MCF 10A (cell line): ENCODE measurements at regions not wholly inside any gene's neighbourhood (a gene's known extent, or its start where the extent isn't known, plus 50 kb on each side); places are given as distances from the start of the nearest gene placed in this dataset.

ENCODE experiments used
- BruUV-seq: library from RNA; stranded (reverse); fragments of 400-500 nt; replicated peaks from 2 replicates; lab custom pipeline; 2021; lab: Mats Ljungman, UMichigan
- CTCF ChIA-PET: fragments of 300-600 bp; sonication (Branson Sonifier 250); formaldehyde crosslinking; extraction: SDS; loops from one replicate; lab custom pipeline; 2021; ENCODE audit warnings: antibody characterized with exemption, inconsistent platforms; lab: Yijun Ruan, JAX
- POLR2A ChIA-PET: fragments of 300-600, 350-650 bp; sonication (Branson Sonifier 250); formaldehyde crosslinking; extraction: SDS; loops from one replicate; lab custom pipeline; 2020; ENCODE audit warnings: antibody characterized with exemption, inconsistent platforms; lab: Yijun Ruan, JAX
- DNase-seq: peaks from one replicate; pipeline ENCODE4 v3.0.0-alpha.2; 2018; ENCODE audit not compliant: unreplicated experiment
- H3K27ac Mint-ChIP-seq: one replicate; pipeline ENCODE4 v1.8.0; 2022; ENCODE audit warnings: mild to moderate bottlenecking, low read depth, mixed read lengths; ENCODE audit not compliant: unreplicated experiment
- H3K27me3 Mint-ChIP-seq: one replicate; pipeline ENCODE4 v1.8.0; 2022; ENCODE audit warnings: mixed read lengths; ENCODE audit not compliant: insufficient read depth, unreplicated experiment
- H3K36me3 Mint-ChIP-seq: one replicate; pipeline ENCODE4 v1.8.0; 2022; ENCODE audit warnings: mild to moderate bottlenecking, moderate library complexity, mixed read lengths; ENCODE audit not compliant: insufficient read depth, unreplicated experiment
- H3K4me1 Mint-ChIP-seq: one replicate; pipeline ENCODE4 v1.8.0; 2022; ENCODE audit warnings: mixed read lengths; ENCODE audit not compliant: insufficient read depth, unreplicated experiment
- H3K4me3 Mint-ChIP-seq: one replicate; pipeline ENCODE4 v1.8.0; 2022; ENCODE audit warnings: mild to moderate bottlenecking, moderate library complexity, mixed read lengths; ENCODE audit not compliant: unreplicated experiment
- H3K9me3 Mint-ChIP-seq: one replicate; pipeline ENCODE4 v1.8.0; 2022; ENCODE audit warnings: mixed read lengths; ENCODE audit not compliant: unreplicated experiment
- CTCF ChIP-seq: fragments of 200-600 bp; IDR thresholded peaks from one replicate; pipeline ENCODE4 v1.8.0; 2022; ENCODE audit warnings: antibody characterized with exemption, mild to moderate bottlenecking; ENCODE audit not compliant: unreplicated experiment
- intact Hi-C: fragments of 100-400 bp; cut with micrococcal nuclease; formaldehyde crosslinking; loops from 2 replicates; pipeline ENCODE4 v1.14.1; 2022

- Mint-ChIP-seq H3K9me3 (no peaks in the 10 kb centered on the region), H3K27me3 (peaks cover 12% of the 10 kb centered on the region), H3K4me1 (no peaks in the 10 kb centered on the region), H3K27ac (no peak overlapping the region), H3K4me3 (no peak overlapping the region), H3K36me3 (no peaks in the 10 kb centered on the region)
- intact Hi-C loops = no loop called here
- BruUV-seq = no TSS peak
- DNase-seq = no peak
- ChIA-PET CTCF (interaction anchor here (0.6 to 1.1 kb wide), 2 partner anchors 11 to 27 kb away, joined by 3 to 4 read pairs; no protein-coding TSS in a partner anchor), POLR2A (interaction anchor here (0.6 kb wide), 1 partner anchor 177 kb away, joined by 3 read pairs; no protein-coding TSS in a partner anchor)
- no peak for TF ChIP-seq CTCF
Measured at GRCh38 chrX:95218976-95219375, 1465.7 kb upstream of the DIAPH2 start.

- intact Hi-C loops = no loop called here
- ChIA-PET POLR2A (interaction anchor here (0.6 kb wide), 1 partner anchor 342 kb away, joined by 3 read pairs; no protein-coding TSS in a partner anchor), CTCF (no interaction called here)
- no peak for DNase-seq
- Mint-ChIP-seq H3K27ac (no peak overlapping the region), H3K27me3 (peaks cover 15% of the 10 kb centered on the region), H3K36me3 (no peaks in the 10 kb centered on the region), H3K4me1 (no peaks in the 10 kb centered on the region), H3K4me3 (no peak overlapping the region), H3K9me3 (peaks cover 13% of the 10 kb centered on the region)
- BruUV-seq = no TSS peak
- no peak for TF ChIP-seq CTCF
Measured at GRCh38 chrX:95248386-95248785, 1436.3 kb upstream of the DIAPH2 start.

DNA sequence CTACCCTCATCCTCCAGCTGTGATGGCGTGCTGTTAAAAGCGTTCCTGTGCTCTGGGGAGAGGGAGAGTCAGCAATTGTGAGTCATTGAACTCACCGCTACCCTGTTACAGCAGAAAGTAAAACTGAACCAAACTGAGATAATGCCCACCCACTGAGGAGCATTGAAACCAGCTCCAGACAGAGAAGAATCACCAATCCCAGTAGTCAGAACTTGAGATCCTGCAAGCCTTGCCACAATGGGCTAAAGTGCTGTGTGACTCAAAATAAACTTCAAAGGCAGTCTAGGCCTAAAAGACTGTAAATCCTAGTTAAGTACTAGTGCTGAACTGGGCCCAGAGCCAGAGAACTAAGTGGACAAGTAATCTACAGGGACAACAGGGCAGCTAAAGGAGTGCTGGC lies 1394.2 kb upstream of the DIAPH2 start:
- DNase-seq = peak; percentile 22
- POLR2A ChIA-PET = no interaction called here
- Mint-ChIP-seq H3K9me3 (no peaks in the 10 kb centered on the region), H3K4me3 (no peak overlapping the region), H3K4me1 (peaks cover 16% of the 10 kb centered on the region), H3K27me3 (peaks cover 17% of the 10 kb centered on the region), H3K36me3 (no peaks in the 10 kb centered on the region), H3K27ac (peak overlapping the region; percentile 62)
- no peak for TF ChIP-seq CTCF
- CTCF ChIA-PET = interaction anchor here (0.7 kb wide), 1 partner anchor 240 kb away, joined by 3 read pairs; no protein-coding TSS in a partner anchor
- intact Hi-C loops = no loop called here
- BruUV-seq = no TSS peak

GRCh38 chrX:95291561-95291960 lies 1393.1 kb upstream of the DIAPH2 start:
- POLR2A ChIA-PET = interaction anchor here (1.2 kb wide), 1 partner anchor 10 kb away, joined by 3 read pairs; no protein-coding TSS in a partner anchor
- peaks cover 11% of the 10 kb centered on the region for H3K27me3 Mint-ChIP-seq
- H3K4me3 Mint-ChIP-seq = no peak overlapping the region
- intact Hi-C loops = no loop called here
- H3K4me1 Mint-ChIP-seq = peaks cover 16% of the 10 kb centered on the region
- peaks cover 7% of the 10 kb centered on the region for H3K9me3 Mint-ChIP-seq
- DNase-seq = peak; percentile 88
- H3K36me3 Mint-ChIP-seq = no peaks in the 10 kb centered on the region
- no peak for TF ChIP-seq CTCF
- H3K27ac Mint-ChIP-seq = peak overlapping the region; percentile 62
- BruUV-seq = no TSS peak
- CTCF ChIA-PET = interaction anchor here (1.1 kb wide), 1 partner anchor 189 kb away, joined by 3 read pairs; no protein-coding TSS in a partner anchor
